HT-29 (cell line): ENCODE measurements at regions not wholly inside any gene's neighbourhood (a gene's known extent, or its start where the extent isn't known, plus 50 kb on each side); places are given as distances from the start of the nearest gene placed in this dataset.
"Not testable (repeated sequence)": the region's sequence is repeated elsewhere in the genome, so short reads cannot be mapped to it uniquely, and the experiment has no call there.

Experiments
- DNase-seq: peaks from one replicate; pipeline ENCODE4 v3.0.0-alpha.2; 2015; ENCODE audit warnings: low spot score

DNA sequence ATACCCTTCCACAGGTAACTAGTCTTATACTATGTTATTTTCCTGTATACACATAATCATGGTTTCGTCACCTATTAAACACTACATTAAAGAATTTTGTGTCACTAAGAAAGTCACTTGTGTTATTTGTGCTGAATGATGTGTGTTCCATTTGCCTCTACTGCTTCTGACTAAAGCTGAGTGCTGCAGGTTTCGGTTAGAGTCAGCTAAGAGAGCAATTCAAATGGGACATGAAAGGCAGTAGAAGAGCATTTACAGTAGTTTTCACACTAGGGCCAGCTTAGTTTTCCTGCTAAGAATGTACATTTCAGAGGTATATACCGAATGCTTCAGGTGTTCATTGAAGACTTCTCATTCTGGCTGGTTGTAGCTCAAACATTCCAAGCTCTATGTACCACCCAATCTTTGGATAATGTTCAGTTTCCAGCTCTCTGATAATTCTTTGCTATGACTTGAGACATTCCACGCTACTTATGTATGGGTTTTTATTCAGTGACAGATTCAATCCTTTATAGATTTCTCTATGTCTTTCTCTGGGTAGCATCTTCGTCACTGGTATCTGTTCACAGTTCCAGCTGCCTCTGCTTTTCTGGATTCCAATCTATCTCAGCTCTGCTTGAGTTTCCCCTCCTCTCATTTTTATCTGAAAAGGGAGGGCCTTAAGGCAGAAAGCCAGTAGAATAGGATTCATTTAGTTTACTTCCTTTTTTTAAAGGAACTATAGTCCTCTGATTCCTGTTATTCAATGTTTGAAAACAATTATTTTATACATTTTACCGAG lies 164.4 kb downstream of the CXXC4 start:
- no peak for DNase-seq

DNA sequence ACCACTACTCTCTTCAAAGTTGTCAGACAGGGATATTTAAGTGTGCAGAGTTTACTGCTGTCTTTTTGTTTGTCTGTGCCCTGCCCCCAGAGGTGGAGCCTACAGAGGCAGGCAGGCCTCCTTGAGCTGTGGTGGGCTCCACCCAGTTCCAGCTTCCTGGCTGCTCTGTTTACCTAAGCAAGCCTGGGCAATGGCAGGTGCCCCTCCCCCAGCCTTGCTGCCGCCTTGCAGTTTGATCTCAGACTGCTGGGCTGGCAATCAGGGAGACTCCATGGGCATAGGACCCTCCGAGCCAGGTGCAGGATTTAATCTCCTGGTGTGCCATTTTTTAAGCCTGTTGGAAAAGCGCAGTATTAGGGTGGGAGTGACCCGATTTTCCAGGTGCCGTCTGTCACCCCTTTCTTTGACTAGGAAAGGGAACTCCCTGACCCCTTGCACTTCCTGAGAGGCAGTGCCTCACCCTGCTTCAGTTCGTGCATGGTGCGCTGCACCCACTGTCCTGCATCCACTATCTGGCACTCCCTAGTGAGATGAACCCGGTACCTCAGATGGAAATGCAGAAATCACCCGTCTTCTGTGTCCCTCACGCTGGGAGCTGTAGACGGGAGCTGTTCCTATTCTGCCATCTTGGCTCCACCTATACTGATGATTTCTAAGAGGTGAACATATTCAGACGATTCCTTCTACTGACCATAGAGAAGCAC lies 167.6 kb downstream of the CXXC4 start:
- DNase-seq: not testable (repeated sequence)

DNA sequence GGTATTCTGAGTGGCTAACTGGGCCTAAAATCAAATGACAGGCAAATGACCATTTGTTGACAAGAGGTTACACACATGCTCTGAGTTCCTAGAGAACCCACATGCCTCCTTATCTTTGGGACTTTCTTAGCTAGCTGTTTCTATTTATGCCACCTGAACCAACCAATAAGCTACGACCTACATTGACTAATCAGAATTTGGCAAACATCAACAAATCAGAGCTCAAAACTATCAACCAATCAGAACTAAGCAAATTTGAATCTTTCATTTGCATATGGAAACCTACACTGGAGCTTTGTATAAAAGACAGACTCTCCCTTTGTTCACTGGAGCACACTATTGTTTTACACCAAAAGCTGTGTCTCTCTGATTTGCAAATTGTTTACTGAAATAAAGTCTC lies 192.0 kb downstream of the CXXC4 start:
- DNase-seq: no peak

DNA sequence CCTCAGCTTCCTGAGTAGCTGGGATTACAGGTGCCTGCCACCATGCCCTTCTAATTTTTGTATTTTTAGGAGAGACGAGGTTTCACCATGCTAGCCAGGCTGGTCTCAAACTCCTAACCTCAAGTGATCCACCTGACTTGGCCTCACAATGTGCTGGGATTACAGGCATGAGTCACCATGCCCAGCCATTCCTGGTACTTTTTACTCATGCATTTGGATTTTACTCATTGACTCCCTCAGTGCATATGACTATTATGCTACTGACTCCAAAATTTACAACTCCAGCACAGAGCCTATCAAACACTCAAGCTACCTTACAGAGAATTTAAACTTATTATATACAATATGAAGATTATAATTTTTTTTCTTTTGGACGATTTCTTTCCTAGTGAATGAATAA lies 199.9 kb downstream of the CXXC4 start:
- DNase-seq: no peak

DNA sequence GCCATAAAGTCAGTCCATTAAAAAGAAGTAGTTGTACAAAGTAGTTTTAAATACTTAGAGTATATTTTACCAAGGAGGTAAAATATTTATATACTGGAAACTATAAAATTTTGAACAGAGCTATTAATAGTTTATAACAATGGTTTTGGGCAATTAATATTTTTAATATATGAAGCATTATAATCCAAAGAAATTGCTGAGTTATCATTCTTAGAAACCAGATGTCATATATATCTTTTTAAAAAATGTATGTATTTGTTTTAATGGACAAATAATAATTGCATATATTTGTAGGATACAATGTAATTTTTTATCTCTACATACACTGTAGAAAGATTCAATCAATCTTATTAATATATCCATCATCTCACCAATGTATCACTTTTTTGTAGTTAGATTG lies 207.8 kb downstream of the CXXC4 start:
- no peak for DNase-seq

DNA sequence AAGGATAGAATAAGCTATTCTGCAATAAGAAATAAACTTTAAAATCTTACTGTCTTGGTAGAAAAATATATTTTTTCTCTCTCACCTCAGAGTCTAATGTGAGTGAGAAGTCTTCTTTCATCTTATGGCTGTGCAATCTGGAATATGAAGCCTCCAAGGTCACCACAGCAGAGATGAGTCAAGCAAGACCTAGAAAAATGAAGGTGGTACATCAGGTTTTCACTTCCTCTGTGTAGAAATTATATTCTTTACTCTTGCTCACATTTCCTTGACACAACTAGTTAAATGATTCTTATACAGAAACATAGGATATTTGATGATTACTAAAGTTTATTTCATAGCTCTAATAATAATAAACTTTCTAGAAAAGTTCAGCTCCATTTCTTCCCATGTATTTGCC lies 211.4 kb downstream of the CXXC4 start:
- no peak for DNase-seq

DNA sequence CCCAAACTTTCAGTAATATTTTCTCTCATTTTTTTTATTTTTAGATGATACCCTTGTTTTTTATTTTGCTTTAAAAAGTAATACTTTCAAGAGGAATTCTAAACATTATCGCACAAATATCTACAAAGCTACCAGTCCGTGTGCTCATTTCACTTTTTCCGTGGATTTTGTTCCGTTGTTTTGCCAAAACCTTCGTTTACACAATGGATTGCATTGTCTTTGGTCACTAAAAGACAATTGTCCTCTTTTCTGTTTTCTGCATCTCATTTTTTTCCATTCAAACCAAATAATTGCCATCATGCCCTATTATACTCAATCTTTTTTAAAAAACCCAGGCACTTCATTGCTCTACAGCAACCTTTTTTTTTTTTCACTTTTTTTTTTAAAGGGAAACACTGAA lies 214.9 kb downstream of the CXXC4 start:
- no peak for DNase-seq

DNA sequence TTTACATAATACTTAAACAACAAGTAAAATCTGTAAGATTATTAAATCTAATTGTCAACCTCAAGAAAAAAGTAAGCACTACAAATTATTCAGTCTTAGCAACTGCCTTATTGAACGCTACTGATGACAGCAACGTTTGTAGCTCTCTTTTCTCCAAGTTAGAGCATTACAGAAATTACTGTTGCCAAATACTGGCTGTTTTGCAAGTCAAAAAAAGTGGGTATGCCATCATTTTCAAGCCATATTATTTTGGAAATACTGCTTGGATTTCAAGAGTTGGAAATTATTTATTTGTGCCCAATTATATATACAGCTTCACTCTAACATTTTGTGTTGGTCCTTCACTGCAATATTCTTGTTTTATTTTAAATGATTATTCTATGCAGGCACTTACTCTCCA lies 221.7 kb downstream of the CXXC4 start:
- no peak for DNase-seq

DNA sequence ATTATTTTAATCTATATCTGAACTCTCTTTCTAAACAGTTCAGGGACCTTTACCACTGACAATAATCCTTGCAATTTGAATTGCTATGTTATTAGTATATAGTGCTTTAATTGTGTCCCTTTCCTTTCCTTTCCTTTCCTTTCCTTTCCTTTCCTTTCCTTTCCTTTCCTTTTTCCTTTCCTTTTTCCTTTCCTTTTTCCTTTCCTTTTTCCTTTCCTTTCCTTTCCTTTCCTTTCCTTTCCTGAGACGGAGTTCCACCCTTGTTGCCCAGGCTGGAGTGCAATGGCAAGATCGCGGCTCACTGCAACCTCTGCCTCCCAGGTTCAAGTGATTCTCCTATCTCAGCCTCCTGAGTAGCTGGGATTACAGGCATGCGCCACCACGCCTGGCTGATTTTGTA lies 225.1 kb downstream of the CXXC4 start:
- not testable (repeated sequence) for DNase-seq

DNA sequence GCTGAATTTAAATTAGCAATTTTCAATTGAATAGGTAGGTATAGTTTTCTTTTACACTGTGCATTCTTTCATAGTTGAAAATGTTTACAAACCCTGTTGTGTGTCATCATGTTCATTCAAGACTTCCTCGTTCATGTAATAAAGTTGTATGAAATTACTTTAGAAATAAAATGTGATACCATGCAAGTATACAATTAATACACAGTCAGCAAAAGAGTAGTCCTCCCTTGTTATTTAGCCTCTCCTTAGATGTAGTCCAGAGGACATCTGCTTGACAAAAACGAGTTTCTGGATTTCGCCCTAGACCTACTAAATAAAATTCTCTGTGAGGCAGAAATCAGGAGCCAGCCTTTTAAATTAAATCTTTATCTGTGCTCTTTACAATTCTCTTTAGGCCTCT lies 231.6 kb downstream of the CXXC4 start:
- DNase-seq: no peak

DNA sequence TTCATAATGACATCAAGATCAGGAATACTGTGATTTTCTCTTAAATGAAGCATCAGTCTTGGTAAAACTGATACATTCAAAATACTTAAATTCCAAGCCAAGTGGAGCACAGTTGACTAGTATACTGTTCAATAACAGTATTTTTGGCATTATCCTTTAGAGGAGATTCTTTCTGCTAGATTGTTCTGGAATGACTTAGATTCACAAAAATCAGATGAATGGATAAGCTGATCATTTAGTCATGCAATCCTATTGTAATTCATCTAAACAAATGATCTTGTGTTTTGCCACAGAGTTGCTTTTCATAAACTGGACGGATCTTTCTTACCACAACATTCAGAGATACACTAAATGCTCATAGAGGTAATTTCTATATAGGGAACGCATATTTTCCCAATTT lies 232.0 kb downstream of the CXXC4 start:
- no peak for DNase-seq

DNA sequence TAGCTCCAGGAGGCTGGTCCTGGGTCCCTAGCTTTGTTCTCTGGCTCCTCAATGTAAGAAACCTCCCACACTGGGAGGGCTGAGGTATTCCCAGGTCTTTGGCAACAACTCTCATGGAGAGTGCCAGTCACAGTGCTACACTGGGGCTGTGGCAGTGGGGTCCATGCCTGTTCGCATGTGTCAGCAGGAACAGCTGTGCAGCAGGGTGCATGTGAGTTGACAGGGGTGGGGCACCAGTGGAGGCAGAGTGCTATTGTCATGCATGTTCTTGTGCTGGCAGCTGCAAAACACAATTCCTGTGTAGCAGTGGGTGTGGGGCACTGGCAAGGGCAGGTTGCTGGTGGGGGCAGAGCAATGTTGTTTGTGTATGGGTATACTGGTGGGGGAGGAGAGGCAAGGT lies 246.0 kb downstream of the CXXC4 start:
- no peak for DNase-seq

DNA sequence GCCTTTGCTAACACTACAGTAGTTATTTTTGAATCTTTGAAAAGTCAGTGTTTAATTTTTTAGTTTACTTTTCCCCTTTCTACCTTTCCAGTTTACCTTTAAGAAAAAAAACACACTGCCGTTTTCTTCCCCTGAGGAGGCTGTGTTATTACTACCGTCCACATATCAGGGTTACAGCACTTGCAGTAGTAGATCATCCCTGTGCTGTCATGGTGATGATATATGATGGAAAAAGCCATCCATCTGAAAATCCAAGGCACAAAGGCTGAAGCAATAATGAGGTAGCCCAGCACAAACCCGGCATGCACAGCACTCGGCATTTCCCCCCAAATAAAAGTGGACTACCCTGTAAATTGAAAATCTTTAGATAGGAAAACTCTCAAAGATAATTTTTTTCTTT lies 258.7 kb downstream of the CXXC4 start:
- no peak for DNase-seq

DNA sequence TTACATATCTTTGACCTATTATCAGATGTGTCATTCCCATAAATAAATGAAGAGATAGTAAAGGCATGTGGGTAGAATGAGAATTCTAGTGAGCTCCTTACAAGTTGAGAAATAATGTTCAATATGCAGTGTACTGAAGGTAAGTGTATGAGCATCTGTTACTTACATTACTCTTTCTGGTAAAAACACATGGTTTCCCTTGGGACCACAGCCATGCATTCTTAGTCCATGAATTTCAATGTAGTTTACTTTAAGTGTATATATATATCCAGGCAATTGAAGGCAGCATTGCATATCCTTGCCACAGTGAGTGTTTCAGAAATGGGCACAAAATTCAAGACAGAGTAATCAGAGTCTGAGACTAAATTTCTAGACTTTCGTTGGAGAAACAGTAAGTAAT lies 277.2 kb downstream of the CXXC4 start:
- no peak for DNase-seq

DNA sequence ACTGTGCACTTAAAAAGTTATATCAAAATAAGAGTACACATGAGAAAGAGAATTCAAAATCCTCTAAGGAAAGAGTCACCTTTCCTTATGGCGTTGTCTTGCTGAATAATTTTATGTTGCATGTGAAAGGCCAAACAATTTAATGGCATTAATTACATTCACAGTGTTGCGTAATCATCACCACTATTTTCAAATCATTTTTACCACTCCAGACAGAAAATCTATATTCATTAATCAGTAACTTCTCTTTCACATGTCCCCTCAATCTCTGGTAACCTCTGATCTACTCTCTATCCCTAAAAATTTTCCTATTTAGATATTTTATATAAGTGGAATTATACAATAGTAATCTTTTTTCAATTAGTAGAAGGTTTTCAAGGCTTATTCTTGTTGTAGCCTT lies 283.0 kb downstream of the CXXC4 start:
- no peak for DNase-seq

DNA sequence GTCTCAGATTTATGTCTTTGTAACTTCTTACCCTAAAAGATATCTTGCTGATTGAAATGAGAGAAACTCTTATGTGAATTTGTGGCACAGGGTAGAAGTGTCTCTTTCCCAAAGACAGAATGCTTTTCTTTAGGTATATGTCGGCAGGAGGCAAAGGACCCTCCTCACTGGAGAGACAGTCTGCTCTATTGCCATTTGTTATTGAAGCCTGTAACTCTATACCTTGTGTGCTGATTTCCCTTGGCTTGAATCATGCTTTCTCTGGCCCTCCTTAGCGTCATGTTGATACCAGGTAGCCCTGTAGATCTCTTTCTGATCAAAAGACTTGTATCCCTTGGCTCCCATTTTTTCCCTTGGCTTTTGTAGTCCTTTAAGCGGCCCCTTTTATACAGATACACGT lies 284.3 kb downstream of the CXXC4 start:
- DNase-seq: no peak

DNA sequence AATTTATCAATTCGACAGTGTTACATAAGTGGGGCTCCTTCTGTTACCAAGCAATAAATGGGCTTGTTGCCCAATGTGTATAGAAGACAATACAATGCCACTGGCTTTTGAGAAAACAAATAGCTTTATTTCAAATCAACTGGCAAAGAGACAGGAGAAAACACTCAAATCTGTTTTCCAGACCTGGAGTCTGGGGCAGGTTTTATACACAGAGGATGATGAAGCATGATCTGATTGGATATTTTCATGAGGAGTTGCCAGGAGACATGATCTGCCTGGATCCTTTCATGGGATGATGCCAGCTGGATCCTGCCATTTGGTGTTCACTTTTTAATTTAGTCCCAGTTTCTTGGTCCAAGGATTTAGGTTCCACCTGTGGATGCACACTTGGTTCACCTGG lies 287.9 kb downstream of the CXXC4 start:
- no peak for DNase-seq

DNA sequence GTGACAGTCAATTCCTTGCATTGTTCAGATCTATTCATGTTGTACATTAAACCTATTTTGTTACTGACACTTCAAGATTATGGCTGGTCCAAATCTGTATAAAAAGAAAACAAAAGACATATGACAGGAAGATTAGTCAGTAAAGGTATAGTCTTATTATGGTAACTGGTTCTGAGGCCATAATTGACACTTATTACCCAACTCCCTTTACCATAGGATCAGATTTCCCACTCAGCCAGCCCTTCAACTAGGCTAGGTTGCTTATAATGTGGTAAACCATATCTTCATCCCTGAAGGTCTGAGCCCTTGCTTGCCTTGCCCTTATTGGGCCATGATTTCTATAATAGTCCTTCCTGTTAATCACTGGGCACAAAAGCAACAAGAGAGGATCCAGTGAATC lies 289.6 kb downstream of the CXXC4 start:
- no peak for DNase-seq

DNA sequence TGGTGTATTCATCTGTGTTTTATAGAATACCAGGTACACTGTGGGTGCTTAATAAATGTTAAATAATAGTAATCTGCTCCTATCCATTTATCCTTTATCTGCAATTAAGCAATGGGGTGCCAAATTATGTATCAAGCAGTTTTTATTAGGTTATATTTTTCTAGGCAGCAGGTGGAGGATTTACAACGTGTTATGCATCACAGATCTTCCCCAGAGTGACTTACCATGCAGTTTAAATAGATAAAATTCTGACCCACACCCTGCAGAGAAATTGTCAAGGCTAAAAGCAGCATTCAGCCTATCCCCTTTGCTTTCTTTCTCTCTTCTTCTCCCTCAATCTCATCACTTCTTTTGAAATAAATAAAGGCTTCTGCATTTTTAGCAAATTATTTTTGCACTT lies 306.4 kb downstream of the CXXC4 start:
- no peak for DNase-seq

DNA sequence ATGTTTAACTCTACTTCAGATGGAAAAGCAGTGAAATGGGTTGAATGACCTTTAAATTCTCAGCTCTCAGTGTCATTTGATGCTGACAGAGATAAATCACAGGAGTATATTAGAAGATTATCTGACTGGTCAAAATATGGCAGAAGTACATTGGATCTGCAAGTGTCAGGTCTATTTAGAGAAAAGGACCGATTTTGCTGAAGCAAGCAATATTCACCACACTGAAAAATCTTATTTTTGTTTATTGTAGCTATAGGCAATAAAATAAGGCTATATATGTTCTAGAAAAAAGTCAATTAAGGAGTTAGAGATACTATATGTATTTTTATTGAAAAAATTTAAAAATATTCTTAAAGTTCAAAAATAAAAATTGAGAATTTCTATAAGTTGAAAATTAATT lies 325.3 kb downstream of the CXXC4 start:
- DNase-seq: no peak

DNA sequence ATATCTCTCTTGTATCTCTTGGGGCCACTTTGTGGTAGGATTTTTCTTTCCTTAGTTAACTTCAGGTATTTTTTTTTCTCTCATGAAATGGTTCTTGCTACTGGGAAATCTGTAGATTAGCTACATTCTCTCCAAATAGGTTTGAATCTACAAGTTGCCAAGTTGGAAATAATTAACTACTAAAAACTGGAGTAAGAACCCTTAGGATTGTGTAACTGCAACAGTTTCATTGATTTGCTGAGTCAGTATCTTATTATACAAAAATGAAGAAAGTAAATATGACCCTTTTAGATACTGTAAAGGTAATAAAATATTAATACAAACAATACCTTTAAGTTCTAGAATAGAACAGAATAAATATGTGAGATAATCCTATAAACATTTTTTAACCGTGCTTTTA lies 327.9 kb downstream of the CXXC4 start:
- DNase-seq: no peak

DNA sequence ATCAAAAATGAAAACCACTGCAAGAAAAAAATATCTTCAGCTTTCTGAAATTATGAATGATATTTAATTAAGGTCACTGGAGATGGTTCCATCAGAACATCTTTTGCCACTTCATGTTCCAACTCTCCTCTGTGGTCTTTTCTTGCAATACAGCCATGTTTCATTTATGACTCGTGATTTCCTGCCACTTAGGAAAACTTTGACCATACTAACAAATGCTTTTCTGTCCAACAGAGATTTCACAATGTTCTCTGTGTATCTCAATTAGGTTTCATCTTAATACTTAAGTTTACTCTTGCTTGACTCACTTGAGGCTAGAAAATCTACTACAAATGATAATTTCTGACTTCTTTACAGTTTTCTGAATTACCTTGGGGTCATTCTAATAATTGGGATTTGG lies 330.9 kb downstream of the CXXC4 start:
- no peak for DNase-seq

DNA sequence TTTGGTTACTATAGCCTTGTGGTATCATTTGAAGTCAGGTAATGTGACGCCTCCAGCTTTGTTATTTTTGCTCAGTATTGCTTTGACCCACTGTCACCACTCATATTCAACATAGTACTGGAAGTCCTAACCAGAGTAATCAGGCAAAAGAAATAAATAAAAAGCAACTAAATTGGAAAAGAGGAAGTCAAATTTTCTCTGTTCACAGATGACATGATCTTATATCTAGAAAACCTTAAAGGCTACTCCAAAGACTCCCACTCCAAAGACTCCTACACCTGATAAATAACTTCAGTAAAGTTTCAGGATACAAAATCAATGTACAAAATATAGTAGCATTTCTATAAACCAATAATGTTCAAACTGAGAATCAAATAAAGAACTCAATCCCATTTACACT lies 348.6 kb downstream of the CXXC4 start:
- no peak for DNase-seq

DNA sequence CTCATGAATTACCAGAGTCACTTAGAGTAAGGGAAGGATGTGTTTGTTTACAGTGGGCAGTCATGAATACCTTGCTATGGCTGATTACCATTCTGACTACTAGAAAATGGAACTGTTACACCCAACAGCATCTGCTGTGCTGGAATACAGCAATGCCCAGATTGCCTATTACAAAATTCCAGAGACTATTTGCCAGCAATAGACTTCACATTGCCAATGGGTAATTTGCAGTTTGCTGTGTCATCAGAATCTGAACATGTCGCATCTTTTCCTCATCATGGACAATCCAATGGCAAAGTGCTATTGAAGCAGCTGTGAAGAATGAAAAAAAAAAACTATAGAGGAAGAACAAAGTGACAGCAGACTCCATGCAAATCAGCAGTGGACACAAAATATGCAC lies 356.6 kb downstream of the CXXC4 start:
- no peak for DNase-seq
